ENCODE measurements at regions not wholly inside any gene's neighbourhood (a gene's known extent, or its start where the extent isn't known, plus 50 kb on each side); places are given as distances from the start of the nearest gene placed in this dataset.

DNA sequence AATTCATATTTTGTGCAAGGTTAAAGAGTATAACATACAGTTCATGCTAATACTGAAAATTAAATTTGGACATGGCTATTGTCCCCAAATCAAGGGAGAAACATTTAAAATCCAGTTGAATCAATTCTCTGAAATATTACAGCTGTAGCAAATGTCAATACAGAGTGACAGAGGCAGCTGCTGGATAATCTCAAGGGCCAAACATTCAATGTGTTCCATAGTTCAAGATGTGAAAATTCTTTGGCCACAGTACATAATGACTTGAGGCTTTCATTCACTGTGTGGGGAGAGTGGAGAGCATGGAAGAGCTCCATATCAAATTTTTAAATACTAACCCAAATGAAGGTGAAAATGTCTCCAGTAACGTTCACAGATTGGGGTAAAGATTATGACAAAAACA is 1192.8 kb upstream of the CADM2 start:
- no peak for DNase-seq

DNA sequence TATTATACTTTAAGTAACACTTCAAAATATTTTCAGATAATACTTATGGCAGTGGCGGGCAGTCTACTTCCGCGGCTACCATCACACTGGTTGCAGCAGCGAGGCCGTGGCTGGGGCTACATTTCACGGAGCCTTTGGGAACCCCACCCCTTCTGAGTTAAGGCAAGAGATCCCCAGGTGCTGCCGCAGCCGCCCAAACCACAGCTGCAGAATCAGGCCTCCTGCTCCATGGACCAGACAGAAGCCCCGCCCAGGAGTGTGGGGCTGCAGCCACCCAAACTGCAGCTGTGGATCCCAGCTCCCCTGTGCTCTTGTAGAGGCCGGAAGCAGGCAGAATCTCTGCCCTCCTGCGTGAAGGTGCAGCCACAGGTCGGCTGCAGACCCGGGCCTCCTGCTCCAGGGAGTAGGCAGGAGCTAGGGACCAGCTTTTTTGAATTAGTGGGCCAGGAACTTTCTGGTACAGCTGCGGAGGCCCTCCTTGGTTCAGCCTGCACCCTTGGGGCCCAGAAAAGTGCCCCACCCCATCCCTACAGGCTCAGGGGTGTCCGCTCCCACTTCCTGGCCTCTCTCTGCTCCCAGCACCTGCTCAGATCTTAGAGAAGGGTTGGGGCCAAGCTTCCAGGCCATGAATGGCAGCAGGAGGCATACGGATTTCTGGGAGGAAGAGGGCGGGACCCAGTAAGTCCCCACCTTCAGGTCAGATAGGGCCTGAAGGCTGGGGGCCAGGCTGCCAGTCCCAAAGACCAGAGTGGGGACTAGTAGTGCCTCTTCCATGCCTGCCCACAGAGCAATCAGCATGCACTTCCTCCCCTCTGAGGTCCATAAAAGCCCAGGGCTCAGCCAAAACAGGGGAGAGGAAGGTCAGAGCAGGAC is 1188.8 kb upstream of the CADM2 start:
- DNase-seq, result no peak

DNA sequence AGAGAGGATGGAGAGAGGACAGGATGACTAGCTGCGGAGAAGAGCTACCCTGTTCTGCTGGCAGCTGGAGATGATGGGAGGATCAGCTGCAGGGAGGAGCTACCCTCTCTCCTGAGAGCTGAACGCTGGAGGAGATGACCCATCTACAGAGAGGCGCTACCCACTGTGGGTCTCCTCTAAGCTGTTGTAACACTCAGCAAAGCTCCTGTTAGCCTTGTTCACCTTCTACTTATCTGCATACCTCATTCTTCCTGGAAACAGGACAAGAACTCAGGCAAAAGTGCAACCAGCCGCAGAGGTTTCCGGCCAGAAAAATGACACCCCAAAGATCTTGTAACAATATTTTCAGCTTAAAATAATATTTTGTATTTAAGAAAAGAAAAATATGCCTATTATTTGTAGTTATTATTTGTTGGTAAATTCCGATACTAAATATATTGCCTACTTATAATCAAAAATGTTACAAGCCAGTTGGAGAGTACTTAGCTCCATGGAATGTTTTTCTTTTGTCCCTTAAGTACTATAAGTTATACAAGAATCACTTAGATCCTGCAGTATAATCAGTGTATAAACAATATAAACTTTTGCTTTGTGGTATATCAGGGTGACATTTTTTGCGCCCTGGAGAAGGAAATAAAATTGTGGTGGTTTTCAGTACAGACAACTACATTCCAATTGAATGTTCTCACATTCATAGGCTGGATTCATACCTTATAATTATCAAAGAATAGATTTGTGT is 1188.0 kb upstream of the CADM2 start:
- DNase-seq, result no peak

GRCh38 chr3:83802801-83803200 is 1156.0 kb upstream of the CADM2 start:
- DNase-seq, result no peak

GRCh38 chr3:83807511-83807910 is 1151.3 kb upstream of the CADM2 start:
- DNase-seq, result no peak

- DNase-seq, result no peak
Measured at GRCh38 chr3:83813176-83813575, 1145.6 kb upstream of the CADM2 start.

DNA sequence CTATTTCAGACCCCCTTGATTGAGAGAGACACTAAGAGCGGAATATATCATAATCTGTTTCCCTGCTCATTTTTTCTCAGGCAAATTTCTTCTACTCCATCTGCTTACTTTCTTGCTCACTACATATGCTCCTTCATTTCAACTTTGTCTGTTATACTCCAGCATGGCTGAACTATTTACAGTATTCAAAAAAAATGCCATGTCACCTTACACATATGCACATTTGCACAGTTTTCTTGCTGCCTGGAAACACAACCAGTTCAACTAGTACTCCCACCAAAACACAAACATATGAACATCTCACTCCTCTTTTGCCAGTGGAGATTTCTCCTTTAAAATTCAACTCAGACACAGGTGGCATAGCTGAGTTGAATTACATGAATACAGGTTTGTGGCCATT is 1142.1 kb upstream of the CADM2 start:
- DNase-seq, result no peak

DNA sequence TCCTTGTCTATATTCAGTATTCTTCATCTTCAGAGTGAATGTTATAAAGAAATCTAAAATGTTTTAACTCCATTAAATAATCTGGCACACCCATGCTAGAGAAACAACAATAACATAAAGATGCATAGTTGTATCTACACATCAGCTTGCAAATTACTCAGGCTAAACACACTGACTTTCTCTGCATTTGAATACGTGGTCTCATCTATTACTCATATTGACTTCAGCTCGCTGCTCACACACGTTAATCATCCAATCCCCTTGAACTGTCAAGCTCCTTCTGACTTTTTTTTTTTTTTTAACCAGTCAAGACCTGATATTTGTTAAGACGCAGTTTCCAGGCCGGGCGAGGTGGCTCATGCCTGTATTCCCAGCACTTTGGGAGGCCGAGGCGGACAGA is 1137.3 kb upstream of the CADM2 start:
- DNase-seq, result no peak

GRCh38 chr3:83823095-83823494 is 1135.7 kb upstream of the CADM2 start:
- DNase-seq, result no peak

GRCh38 chr3:83835040-83835439 is 1123.7 kb upstream of the CADM2 start:
- DNase-seq, result no peak

DNA sequence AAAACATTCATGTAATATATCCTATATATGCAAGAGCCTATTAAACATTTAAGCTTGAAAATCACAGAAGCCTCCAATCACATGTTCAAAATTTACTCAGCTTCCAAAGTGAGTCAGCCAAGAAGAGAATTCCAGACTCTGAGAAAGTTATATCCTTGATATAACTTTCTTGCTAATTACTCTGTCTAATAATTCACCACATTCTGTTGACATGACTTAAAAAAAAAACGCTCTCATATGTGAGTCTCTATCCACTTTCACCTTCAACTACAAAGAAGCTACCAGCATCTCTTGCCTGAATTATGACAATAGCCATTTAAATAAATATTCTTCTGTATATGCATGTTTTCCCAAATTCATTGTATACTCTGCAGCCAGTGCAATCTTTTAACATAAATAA is 1116.3 kb upstream of the CADM2 start:
- DNase-seq, result no peak

DNA sequence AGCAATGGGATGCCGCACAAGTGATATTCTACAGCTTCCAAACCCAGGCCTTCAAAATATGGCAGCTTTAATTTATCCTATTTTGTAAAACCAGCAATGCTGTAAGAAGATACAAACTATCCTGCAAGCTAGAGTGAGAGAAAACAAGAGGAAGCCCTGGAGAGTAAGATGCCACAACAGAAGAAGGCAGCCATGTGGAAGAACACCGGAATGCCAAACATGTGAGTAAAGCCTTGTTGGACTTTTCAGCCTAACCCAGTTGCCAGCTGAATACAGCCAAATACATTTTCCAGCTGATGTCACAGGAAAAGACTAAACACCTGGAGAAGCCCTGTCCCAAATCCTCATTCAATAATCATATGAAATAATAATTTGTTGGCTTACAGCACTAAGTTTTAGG is 1115.1 kb upstream of the CADM2 start:
- no peak for DNase-seq

- no peak for DNase-seq
Measured at GRCh38 chr3:83849106-83849730, 1109.6 kb upstream of the CADM2 start.

DNA sequence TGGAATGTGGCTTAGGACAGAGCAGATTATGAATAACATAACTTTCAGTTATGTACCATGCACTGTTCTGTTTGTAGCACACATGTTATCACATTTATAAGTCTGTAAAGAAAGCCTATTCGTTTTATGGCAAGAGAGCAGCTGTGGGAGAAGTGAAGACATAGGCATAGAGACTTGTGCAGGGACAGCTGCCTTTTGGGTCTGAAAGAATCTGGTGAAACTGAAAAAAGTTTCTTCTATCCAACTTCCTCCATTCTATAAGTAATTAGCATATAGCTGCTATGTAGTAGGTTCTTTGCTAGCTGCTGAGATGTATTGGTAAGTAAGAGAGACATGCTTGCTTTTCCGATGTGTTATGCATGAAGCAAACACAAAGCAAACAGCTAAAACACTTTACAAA is 1095.4 kb upstream of the CADM2 start:
- no peak for DNase-seq

DNA sequence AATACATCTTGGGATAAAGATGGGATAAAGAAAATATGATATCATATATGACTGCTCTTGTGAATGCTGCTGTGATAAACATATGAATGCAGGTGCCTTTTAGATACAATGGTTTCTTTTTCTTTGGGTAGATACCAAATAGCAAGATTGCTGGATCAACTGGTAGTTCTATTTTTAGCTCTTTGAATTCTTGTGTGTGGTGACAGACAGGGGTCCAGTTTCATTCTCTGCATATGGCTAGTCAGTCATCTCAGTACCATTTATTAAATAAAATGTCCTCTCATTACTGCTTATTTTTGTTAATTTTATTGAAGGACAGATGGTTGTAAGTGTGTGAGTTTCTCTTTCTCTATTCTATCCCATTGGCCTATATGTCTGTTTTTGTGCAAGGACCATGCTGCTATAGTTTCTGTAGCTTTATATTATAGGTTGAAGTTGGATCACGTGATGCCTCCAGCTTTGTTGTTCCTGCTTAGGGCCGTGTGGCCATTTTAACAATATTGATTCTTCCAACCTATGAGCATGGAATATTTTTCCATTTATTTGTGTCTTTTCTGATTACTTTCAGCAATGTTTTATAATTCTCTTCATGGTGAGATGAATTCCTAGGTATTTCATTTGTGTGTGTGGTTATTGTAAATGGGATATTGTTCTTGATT is 1089.8 kb upstream of the CADM2 start:
- no peak for DNase-seq

GRCh38 chr3:83873550-83873949 is 1085.2 kb upstream of the CADM2 start:
- DNase-seq, result no peak

DNA sequence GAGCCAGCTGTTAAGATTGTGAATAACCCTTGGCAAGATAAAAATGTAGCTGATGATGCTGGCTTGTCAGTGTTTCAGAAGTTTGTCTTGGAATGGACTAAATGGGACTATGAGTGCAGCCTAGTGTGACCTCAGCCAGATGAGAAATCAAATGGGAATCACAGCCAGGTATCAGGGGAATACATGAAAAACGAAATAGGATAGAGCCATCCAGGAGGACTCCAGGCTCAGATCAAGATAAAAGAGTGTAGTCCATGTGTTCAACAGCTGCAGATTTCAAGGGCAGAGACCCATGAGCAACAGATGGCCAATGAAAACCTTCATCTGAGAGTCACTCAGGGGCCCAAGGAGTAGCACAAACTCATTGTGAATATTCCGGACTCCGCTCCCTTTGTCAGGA is 1080.9 kb upstream of the CADM2 start:
- no peak for DNase-seq

DNA sequence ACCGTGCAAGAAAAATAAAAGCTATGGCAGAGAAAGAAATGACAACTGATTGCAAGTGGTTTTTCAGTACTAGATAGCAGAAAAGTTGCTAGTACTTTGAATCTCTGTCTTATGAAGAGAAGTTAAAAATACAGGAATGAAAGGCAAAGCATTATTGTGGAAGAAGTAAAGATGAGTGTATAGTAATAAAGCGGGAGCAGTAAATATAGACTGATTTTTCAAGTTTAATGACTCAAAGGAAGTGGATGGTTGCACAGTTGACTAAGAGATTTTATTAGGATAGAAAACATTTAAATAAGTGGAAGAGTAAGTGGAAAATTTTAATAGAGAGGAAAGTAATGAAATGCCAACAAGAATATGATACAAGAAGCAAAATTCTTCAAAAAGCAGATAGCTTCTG is 1076.1 kb upstream of the CADM2 start:
- DNase-seq, result no peak

DNA sequence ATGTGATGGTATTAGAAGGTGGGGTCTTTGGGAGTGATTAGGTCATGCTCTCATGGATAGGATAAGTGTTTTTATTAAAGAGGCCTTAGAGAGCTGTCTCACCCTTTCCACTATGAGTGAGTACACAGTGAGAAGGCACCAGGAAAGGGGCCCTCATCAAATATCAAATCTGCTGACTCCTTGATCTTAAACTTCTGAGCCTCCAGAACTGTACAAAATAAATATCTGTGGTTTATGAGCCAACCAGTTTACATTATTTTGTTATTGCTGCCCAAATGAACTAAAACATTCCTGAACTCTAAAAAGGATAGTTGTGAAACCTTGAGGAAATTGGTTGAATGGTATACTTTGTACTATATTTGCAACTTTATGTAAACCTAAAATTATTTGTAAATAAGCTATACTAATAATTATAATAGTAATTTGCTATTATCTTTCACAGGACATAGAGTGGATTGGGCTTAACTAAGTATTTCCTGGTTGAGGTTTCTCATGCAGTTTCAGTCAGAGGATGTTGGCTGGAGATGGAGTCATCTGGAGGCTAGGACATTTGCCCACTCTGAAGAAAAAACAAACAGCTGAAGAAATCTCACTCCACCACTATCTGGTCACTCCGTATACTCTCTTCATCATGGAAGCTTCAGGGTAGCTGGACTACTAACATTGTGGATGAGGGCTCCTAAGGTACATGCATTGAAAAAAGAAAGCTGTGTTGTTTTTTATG is 1068.6 kb upstream of the CADM2 start:
- DNase-seq, result no peak

GRCh38 chr3:83890763-83891135 is 1068.0 kb upstream of the CADM2 start:
- no peak for DNase-seq

GRCh38 chr3:83894223-83894622 is 1064.6 kb upstream of the CADM2 start:
- DNase-seq, result no peak

DNA sequence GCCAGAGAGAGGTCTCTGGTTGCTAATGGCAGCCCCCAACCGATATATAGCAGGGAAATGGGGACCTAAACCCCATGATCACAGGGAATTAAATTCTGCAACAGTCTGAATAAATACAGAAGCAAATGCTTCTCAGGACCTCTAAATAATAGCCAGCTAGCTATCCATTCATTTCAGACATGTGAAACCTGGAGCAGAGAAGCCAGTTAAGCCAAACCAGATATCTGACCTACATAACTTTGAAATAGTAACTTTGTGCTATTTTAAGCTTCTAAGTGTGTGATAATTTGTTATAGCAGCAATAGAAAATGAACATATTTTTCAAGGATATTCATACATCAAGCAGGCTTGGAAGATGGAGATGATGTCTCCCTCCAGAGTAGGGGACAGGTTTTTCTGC is 1062.9 kb upstream of the CADM2 start:
- DNase-seq, result no peak

Data from NCI-H226 (cell line).